ENCODE measurements at regions not wholly inside any gene's neighbourhood (a gene's known extent, or its start where the extent isn't known, plus 50 kb on each side); places are given as distances from the start of the nearest gene placed in this dataset.
"Not testable (repeated sequence)": the region's sequence is repeated elsewhere in the genome, so short reads cannot be mapped to it uniquely, and the experiment has no call there.

GRCh38 chr6:85000001-85000400 lies 235.6 kb upstream of the TBX18 start:
- TF ChIP-seq EZH2phosphoT487 (IDR thresholded peaks at IDR 0.05; ENCODE audit: borderline replicate concordance, low read length), result no peak
- TF ChIP-seq, protein P1, sequence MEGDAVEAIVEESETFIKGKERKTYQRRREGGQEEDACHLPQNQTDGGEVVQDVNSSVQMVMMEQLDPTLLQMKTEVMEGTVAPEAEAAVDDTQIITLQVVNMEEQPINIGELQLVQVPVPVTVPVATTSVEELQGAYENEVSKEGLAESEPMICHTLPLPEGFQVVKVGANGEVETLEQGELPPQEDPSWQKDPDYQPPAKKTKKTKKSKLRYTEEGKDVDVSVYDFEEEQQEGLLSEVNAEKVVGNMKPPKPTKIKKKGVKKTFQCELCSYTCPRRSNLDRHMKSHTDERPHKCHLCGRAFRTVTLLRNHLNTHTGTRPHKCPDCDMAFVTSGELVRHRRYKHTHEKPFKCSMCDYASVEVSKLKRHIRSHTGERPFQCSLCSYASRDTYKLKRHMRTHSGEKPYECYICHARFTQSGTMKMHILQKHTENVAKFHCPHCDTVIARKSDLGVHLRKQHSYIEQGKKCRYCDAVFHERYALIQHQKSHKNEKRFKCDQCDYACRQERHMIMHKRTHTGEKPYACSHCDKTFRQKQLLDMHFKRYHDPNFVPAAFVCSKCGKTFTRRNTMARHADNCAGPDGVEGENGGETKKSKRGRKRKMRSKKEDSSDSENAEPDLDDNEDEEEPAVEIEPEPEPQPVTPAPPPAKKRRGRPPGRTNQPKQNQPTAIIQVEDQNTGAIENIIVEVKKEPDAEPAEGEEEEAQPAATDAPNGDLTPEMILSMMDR (IDR thresholded peaks at IDR 0.05; ENCODE audit: low read depth, low read length, poor library complexity, severe bottlenecking), result no peak
- no peaks in the 10 kb centered on the region for H3F3A ChIP-seq (ENCODE audit: control insufficient read depth, insufficient read depth)
- H3K4me1 ChIP-seq (ENCODE audit: control insufficient read depth, low read length), result no peaks in the 10 kb centered on the region
- H3K9me2 ChIP-seq (replicated peaks; ENCODE audit: control insufficient read depth, low read length), result no peaks in the 10 kb centered on the region
- no peaks in the 10 kb centered on the region for H3K9me3 ChIP-seq (ENCODE audit: control insufficient read depth, insufficient read depth, low read length)
- no peaks in the 10 kb centered on the region for H3K27me3 ChIP-seq (ENCODE audit: control insufficient read depth, low read length)
- H3K36me3 ChIP-seq (ENCODE audit: control insufficient read depth, low read length), result no peaks in the 10 kb centered on the region
- H3K79me2 ChIP-seq (ENCODE audit: control insufficient read depth, low read length), result no peaks in the 10 kb centered on the region
- no peak overlapping the region for H3K4me2 ChIP-seq (ENCODE audit: low read length)
- H3K27ac ChIP-seq (ENCODE audit: low read depth, low read length), result no peak overlapping the region
- no peak overlapping the region for H3K4me3 ChIP-seq (ENCODE audit: low read length)
- no peaks in the 10 kb centered on the region for H4K20me1 ChIP-seq (ENCODE audit: control insufficient read depth, insufficient read depth, low read depth, low read length)

- no peaks in the 10 kb centered on the region for H3K9me3 ChIP-seq (ENCODE audit: control insufficient read depth, insufficient read depth, low read length)
- TF ChIP-seq, protein P1 (IDR thresholded peaks at IDR 0.05; ENCODE audit: low read depth, low read length, poor library complexity, severe bottlenecking), result no peak
- TF ChIP-seq EZH2phosphoT487 (IDR thresholded peaks at IDR 0.05; ENCODE audit: borderline replicate concordance, low read length), result no peak
- H4K20me1 ChIP-seq (ENCODE audit: control insufficient read depth, insufficient read depth, low read depth, low read length), result no peaks in the 10 kb centered on the region
Observed at GRCh38 chr6:84998223-84998622, 233.8 kb upstream of the TBX18 start.

DNA sequence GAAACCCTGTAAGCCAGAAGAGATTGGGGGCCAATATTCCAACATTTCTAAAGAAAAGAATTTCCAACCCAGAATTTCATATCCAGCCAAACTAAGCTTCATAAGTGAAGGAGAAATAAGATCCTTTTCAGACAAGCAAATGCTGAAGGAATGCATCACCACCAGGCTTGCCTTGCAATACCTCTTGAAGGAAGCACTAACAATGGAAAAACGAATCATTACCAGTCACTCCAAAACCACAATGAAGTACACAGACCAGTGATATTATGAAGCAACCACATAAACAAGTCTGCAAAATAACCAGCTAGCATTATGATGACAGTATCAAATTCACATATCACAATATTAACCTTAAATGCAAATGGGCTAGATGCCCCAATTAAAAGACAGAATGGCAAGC lies 224.4 kb upstream of the TBX18 start:
- H3K79me2 ChIP-seq (ENCODE audit: control insufficient read depth, low read length); H3K4me2 ChIP-seq (ENCODE audit: low read length); H3K36me3 ChIP-seq (ENCODE audit: control insufficient read depth, low read length); H3K4me3 ChIP-seq (ENCODE audit: low read length); H3K9me2 ChIP-seq (replicated peaks; ENCODE audit: control insufficient read depth, low read length); H3F3A ChIP-seq (ENCODE audit: control insufficient read depth, insufficient read depth); H3K9me3 ChIP-seq (ENCODE audit: control insufficient read depth, insufficient read depth, low read length); H3K4me1 ChIP-seq (ENCODE audit: control insufficient read depth, low read length); H3K27ac ChIP-seq (ENCODE audit: low read depth, low read length); H3K27me3 ChIP-seq (ENCODE audit: control insufficient read depth, low read length); H4K20me1 ChIP-seq (ENCODE audit: control insufficient read depth, insufficient read depth, low read depth, low read length): not testable (repeated sequence)

More at GRCh38 chr6:84998223-84998622, 233.8 kb upstream of the TBX18 start:
- Histone ChIP-seq H3K4me1 (ENCODE audit: control insufficient read depth, low read length) (no peaks in the 10 kb centered on the region), H3K27me3 (ENCODE audit: control insufficient read depth, low read length) (no peaks in the 10 kb centered on the region), H3K4me2 (ENCODE audit: low read length) (no peak overlapping the region), H3K27ac (ENCODE audit: low read depth, low read length) (no peak overlapping the region), H3K79me2 (ENCODE audit: control insufficient read depth, low read length) (no peaks in the 10 kb centered on the region), H3F3A (ENCODE audit: control insufficient read depth, insufficient read depth) (no peaks in the 10 kb centered on the region), H3K36me3 (ENCODE audit: control insufficient read depth, low read length) (no peaks in the 10 kb centered on the region), H3K9me2 (replicated peaks; ENCODE audit: control insufficient read depth, low read length) (no peaks in the 10 kb centered on the region), H3K4me3 (ENCODE audit: low read length) (no peak overlapping the region)

DNA sequence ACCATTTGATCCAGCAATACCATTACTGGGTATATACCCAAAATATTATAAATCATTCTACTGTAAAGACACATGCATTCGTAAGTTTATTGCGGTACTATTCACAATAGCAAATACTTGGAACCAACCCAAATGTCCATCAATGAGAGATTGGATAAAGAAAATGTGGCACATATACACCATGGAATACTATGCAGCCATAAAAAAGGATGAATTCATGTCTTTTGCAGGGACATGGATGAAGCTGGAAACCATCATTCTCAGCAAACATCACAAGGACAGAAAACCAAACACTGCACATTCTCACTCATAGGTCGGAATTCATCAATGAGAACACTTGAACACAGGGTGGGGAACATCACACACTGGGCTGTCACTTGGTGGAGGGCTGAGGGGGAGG lies 221.1 kb upstream of the TBX18 start:
- H3K27ac ChIP-seq (ENCODE audit: low read depth, low read length); H3K36me3 ChIP-seq (ENCODE audit: control insufficient read depth, low read length); H3K4me3 ChIP-seq (ENCODE audit: low read length); H3K9me3 ChIP-seq (ENCODE audit: control insufficient read depth, insufficient read depth, low read length); H3K9me2 ChIP-seq (replicated peaks; ENCODE audit: control insufficient read depth, low read length); H3F3A ChIP-seq (ENCODE audit: control insufficient read depth, insufficient read depth); H3K4me1 ChIP-seq (ENCODE audit: control insufficient read depth, low read length); H4K20me1 ChIP-seq (ENCODE audit: control insufficient read depth, insufficient read depth, low read depth, low read length); H3K27me3 ChIP-seq (ENCODE audit: control insufficient read depth, low read length); H3K4me2 ChIP-seq (ENCODE audit: low read length); H3K79me2 ChIP-seq (ENCODE audit: control insufficient read depth, low read length): not testable (repeated sequence)

Measured in DOHH2 (cell line).